ENCODE measurements at regions not wholly inside any gene's neighbourhood (a gene's known extent, or its start where the extent isn't known, plus 50 kb on each side); places are given as distances from the start of the nearest gene placed in this dataset.
"Not testable (repeated sequence)": the region's sequence is repeated elsewhere in the genome, so short reads cannot be mapped to it uniquely, and the experiment has no call there.

DNA sequence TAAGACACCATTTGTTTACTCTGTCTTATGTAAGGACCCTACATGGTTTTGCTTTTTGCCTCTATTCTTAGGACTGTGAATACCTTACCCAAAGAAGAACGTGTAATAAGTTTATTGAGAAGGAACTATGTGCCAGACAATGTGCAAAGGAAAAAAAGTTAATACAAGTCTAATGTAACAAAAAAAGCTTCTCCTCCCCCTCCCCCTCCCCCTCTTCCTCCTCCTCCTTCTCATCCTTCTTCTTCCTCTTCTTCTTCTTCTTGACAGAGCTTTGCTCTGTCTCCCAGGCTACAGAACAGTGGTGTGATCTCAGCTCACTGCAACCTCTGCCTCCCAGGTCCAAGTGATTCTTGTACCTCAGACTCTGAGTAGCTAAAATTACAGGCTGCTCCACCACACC, 50.9 kb upstream of the MITF start:
- no peak for DNase-seq

DNA sequence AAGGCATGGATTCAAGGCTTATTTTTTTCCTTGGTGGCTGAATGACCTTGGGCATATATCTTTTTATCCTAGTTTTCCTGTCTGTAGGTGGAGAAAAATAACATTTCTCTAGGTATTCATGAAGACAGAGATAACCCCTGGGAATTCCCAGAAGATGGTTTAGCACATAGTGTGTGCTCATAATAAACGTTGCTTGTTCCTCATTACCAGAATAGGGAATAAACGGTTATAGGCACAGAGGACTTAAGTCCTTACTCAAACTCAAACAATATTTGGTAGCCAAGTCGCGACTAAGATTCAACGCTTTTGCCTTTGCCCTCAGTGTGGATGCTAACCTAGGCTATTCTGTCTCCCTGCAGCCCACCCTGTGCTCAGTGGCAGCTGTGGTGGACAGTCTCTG, 51.6 kb upstream of the MITF start:
- no peak for DNase-seq

DNA sequence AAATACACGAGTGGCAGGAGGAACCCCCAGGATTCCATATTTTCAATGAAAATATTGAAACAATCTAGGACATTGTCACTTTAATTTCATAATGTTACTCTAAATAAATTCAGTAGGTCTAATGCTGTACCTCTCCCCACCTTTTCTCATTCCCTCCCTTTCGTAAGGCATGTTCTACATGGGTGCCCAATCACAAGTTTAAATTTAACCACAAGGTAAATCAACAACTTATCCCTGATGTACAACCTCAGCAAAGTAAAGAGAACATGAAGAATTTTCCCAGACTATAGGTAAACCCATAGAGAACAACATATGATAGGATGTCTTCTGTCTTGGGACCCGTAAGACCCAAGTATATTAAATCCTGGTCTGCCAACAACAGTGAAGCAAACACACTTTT, 53.2 kb upstream of the MITF start:
- DNase-seq, result no peak

DNA sequence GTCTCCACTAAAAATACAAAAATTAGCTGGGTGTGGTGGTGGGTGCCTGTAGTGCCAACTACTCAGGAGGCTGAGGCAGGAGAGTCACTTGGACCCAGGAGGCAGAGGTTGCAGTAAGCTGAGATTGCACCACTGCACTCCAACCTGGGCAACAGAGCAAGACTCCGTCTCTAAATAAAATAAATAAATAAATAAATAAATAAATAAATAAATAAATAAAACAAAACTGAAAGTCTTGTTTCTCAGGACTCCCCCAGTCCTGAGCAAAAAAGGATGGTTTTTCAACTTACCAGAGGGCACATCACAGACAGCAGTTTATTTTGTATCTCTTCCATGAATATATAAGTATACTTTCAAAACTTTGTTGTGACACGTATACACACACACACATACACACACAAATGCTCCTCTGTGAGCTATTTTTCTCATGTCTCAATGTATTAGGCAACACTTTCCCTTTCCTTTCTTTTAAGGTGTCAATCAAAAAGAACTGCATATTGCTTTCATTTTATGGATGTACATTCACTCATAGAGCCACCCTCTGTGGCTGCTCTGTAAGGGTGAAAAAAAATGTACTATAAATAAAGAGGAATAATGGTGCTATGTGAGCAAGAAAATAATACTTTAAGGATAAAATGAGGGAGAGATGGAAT, 54.8 kb upstream of the MITF start:
- DNase-seq, result no peak

DNA sequence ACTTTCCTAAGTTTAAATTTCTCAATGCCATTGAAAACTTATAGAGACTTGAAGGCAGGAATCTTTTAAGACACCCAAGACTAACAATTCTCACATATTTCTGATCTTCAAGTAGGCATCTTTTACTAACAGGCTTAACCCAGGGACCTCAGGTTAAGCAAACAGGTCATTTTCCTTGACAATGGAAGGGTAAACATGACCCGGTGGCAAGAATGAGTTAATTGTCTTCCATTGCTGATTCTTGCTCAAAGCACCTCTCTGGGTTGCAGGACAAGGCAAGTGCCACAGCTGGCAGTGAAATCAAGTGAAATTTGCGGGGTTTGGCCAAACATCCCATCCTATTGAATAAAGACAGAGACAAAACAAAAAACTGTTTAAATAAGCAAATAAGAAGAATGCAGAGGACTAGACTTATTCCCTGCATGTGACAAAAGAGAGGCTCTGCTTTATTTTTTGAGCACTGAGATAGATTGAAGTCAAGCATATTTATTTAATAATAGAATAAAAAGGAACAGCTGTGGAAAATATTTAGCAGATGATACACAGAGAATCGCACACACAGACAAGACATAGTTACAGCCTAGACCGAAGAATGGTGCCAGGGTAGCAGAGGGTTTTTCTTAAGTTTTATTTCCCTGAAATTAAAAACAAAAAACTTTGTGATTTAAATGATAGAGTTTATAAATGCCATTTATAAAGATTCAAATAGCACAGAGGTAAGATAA, 56.0 kb upstream of the MITF start:
- no peak for DNase-seq

DNA sequence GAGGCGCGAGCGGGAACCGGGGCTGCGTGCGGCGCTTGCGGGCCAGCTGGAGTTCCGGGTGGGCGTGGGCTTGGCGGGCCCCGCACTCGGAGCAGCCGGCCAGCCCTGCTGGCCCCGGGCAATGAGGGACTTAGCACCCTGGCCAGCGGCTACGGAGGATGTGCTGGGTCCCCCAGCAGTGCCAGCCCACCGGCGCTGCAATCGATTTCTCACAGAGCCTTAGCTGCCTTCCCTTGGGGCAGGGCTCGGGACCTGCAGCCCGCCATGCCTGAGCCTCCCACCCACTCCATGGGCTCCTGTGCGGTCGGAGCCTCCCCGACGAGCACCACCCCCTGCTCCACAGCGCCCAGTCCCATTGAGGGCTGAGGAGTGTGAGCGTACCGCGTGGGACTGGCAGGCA, 61.8 kb upstream of the MITF start:
- not testable (repeated sequence) for DNase-seq

DNA sequence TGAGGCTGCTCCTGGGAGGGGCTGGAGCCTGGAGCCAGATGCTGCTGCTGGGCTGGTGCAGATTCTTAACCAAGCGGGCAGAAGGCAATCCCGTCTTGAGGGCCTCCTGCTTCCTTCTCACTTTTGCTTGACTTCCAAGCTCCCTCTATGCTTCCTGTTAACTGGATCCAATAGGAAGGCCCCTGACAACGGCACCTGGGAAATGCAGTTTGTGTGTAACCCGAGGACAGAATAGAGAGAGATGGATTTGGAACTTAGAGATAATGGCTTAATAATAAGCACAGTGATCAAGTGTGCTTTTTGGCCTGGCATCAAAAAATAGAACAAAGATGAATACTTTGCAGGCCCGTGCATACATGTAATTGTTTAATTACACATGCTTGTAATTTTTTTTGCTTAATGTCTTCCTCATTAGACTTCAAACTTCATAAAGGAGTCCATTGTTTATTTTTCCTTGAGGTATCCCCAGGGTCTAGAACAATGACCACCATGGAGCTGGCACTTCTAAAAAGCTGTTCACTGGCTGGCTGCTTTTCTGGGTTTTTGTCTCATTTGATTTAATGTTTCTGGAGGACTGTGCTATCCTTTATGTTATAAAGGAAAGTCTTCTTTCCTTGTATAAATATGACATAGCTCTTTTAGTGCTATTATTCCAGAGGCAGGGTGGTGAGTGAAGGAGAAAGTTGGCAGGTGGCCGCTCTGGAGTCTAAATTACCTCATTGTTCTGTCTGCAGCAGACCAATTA, 63.3 kb upstream of the MITF start:
- DNase-seq, result no peak

DNA sequence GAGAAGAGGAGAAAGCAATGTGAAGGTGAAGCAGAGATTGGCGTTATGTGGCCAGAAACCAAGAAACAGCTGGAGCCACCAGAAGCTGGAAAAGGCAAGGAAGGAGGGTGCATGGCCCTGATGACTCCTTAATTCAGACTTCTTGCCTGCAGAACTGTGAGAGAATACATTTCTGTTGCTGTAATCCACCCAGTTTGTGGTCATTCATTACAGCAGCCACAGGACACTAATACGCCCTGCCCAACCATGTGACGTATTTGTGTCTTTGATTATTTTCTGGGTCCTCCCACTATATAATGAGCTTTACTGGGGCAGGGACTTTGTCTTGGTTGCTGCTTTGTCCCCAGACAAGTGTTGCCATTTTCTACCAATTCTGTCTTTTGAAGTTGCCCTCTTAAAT, 64.5 kb upstream of the MITF start:
- DNase-seq, result no peak

DNA sequence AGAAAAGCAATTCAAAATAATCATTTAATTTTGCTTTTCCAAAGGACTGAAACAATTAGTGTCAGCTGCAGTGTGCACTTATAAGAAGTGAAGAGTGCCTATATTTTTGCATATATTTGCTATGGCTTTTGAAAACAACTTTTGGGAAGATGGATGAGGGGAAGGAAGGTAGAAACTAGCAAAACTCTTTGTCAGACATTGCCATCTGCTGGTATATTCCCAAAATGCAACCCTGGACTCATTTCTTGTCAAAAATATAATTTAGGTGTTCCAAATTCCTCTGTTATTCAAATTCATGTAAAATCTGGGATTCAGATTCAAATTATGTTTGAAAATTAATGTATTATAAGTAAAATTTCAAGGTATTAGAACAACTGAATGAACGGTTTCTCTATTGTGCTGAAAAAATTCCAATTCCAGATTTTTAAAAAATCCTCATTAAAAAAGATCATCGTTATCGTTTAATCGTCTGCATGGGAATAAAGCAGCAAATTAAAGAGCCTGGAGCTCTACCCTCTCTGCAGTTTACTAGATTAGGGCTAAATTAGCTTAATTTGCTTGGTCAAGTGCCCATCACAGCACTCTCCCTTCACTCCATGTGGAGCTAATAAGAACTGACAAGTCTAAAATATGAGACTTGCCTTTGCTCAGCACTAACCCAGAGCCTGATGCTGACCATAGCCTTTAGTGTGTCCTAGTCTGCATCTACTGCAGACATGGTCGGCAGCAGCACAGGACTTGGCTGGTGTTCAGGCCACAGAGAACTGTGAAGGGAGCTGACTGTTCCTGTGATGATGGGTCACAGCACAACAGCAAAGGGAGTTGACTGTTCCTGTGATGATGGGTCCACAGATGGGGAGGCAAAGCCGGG, 67.9 kb upstream of the MITF start:
- DNase-seq, result peak in 1 of 2 donors; percentile 2

DNA sequence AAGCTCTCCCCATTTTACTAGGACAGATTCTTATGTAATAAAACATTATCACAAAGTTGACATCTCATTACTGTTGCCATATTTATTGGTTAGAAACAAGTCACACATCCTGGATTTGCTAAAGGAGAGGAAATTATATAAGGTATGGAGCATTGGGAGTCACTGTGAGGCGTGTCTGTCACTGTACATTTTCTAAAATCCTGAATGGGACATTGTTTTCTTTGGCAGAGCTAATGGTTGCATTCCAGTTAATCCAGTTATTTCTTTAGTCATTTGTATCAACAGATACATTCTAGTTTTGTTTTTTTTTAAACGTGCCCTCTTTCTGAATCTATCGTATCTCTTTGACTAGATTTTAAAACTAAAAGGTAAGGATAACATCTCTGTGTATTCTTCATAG, 70.2 kb upstream of the MITF start:
- DNase-seq, result no peak

DNA sequence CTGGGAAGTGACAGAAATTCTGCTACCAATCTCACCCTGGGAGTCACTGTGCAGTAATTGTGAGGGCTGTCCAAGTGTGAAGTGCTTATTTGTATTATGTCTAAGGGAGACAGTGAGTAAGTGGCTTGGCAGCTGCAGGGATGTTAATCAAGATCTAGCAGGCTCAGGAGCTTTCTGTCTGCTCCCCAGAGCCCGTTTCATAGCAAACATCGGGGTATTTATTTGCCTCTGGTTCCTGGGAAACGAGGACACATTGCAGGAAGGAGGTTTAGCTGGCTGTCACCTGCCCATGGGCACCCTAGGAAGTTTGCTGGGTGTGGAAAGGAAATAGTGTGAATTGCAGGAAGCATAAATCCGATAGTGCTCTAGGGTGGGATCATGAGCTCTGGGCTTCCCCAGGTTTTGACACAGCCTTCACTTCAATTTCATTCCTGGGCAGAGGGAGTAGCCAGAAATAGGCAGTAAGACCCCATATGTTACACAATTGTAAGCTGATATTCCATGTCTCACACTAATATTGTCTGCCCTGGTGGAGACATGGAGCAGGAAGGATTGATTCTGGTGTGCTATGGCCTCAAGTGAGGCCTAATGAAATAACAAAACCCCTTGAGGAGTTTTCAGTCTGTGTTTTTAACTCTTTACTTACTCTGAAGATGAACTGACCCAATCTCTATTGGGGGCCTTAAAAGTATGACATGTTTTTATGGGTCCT, 74.1 kb upstream of the MITF start:
- DNase-seq, result no peak

DNA sequence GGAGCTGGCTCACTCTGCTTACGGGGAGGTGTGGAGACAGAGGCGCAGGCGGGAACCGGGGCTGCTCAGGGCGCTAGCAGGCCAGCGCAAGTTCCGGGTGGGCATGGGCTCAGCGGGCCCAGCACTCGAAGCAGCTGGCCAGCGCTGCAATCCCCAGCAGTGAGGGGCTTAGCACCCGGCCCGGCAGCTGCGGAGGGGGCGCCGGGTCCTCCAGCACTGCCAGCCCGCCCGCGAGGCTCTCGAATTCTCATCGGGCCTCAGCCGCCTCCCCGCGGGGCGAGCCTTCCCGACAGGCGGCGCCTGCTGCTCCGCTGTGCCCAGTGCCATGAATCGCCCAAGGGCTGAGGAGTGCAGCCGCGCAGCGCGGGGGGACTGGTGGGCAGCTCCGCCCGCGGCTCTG, 78.6 kb upstream of the MITF start:
- no peak for DNase-seq

DNA sequence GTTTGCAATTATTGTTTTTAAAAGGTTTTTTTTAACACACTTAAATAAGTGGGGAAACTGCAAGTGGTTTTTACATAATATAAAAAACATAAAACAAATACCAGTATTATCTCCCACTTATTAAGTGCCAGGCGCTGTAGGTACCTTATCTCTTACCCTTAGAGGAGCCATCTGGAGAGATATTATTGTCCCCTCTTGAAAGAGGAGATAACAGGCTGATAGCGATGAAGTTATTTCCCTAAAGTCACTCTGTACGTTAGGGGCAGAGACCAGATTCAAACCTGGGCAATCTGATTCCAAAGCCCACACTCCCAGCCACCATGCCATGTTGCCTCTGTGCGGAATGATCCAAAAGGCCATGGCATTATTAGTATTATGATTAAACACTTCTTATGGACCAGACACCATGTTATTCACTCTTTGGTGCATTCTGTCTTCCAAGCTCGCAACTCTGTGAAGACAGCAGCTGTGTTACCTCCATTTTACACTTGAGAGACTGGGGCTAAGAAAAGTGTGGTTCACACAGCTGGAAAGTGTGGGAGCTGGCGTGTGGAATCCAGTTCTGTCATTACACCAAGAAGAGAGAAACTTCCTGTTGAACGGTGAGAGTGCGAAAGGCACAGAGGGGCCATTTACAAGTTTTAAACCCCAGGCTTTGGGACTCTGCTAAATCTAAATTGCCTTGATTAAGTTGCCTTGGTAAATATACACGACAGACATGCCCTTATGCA, 79.9 kb upstream of the MITF start:
- no peak for DNase-seq

DNA sequence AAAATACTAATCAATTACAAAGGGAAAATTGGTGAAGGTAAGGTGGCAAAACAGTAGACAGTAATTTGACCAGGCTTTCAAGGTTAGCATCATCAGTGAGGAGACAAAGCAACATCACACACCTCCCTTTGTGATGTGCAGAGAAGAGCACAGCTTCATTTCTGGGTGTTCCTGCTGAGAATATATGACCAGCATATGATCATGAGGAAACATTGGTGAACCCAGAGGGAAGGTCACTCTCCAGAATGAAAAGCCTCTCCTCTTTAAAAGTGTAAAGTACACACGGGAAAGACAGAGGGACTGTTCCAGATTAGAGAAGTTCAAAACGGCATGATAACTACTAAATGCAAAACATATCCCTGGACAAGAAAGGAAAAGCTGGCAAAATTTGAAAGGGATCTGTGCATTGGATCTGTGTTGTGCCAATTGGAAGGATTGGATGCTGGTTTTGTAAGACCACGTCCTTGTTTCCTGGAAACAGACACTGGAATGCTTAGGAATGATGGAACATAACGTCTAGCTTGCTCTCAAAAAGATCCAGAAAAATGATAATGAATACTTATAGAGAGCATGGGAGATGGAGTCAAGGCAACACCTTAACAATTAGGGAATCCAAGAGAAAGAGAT, 80.6 kb upstream of the MITF start:
- DNase-seq, result no peak

DNA sequence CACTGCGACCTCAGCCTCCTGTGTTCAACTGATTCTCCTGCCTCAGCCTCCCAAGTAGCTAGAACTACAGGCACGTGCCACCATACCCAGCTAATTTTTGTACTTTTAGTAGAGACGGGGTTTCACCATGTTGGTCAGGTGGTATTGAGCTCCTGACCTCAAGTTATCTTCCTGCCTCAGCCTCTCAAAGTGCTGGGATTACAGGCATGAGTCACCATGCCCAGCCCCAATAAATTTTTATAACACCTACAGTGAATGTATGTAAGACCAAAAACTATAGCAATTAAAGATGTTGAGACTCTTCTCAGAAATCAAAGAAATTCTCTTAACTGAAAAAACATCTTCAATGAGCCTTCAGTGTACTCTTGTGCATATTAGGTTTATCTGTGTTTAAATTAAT, 82.2 kb upstream of the MITF start:
- not testable (repeated sequence) for DNase-seq

DNA sequence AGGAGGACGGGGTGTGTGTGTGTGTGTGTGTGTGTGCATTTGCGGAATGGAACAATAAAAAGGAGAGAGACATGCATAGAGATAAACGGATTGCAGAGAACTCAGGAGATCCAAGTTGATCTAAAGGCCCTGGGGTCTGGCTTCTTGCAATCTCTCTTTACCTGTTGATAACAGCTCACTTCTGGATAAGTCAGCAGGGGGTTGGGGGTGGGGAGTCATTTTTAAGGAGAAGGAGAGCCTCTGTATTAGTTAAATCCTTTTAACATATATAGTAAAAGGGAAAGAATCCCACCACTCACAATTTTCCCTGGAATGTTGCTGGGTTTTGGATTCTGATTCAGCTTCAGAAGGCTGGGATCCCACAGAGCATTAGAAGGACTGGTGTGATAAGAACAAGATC, 87.5 kb upstream of the MITF start:
- no peak for DNase-seq

DNA sequence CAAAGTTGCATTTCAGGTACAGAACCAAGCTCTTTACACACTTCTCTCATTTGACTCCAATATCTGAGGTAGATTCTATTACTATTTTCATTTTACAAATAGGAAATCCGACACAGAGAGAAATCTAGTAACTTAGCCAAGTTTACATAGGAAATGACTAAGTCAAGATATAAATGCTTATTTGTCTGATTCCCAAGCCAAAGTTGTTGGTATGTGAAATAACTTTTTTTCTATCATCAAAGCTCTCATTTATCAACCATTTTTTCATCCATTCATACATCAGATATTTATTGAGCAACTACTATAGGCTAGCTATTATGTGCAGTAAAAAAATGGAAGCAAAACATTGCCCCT, 89.2 kb upstream of the MITF start:
- no peak for DNase-seq

DNA sequence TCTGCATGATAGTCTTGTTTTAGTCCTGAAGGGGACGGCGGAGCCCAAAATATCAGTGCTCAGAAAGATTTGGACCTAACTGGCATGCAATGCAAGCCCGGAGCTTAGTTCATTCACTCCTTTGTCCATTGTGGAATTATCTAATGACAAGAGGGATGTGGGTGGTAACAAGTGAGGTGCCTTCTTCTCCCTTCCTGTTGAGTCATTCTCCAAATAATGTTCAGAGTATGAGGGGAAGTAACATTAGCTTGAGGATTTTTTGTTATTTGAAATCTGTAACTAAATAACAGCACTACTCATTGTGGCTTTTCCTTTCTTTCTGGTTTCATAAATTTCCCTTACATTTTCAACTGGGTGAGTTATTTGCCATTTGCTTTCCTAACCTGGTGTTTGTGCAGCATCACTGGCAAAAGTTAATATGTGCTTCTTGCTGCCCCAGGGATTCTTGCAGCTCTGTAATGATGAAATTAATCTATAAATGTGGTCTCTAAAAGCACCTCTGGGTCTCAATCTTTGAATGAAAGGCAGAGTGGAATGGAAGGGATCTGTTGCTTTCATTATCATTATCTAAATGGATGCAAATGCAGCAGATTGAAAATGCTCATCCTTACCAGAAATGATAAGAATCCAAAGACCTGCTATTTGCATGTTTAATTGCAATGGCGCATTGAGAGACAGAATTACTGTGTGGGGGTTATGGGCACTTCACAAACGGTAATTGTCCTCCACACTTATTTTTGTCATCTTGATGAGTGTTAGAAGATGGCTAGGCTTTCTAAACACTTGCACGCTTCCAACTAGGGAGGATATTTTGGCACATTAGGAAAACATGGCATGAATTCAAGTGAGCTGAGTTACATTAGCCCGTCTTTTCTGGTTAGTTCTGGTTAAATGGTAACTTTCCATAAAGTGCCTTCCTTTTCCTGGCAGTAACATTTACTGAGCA, 89.9 kb upstream of the MITF start:
- no peak for DNase-seq

DNA sequence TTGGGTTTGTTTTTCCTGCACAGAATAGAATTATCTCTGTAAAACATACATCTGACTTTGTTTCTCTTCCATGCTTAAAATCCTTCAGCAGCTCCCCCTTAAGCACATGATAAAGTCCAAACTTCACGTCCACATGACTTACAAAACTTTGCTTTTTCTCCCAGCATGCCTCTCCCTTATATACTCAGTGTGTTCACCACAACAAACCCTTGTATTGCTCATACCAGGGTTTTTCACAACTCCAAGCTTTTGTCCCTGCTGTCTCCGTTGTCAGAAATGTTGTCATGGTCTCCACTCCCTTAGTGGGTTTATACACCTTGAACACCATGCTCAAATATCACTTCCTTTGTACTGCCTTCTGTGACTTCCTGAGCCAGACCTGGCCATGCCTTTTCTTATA, 91.1 kb upstream of the MITF start:
- DNase-seq, result no peak

DNA sequence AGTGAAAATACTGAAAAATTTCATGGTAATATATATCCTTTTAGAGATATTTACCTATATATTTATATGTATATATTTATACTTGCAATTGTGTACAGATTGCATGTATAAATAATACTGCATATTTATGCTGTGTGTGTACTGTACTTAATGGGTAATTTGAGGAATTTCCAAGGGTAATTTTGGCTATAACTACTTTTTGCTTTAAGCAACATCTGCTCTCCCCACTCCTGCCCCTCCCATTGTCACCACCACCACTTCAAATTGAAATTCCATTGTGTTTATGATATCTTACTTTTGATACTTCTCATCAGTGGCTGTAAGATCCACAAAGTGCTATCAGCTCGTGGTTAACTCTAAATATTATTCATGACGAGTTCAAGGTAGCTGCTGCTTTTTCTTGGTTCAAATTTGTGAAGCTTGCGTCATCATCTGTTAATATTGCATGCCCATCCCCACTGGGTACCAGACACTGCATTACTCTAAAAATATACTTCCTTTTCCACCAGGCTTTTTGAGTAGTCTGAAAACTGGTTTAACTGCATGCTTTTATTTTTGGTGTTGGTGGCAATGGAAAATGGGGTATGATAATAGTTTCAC, 91.7 kb upstream of the MITF start:
- DNase-seq, result no peak

Data from CD4-positive, alpha-beta T cell treated with Interleukin-4 for 1 hour (primary cell).